ENCODE measurements at regions not wholly inside any gene's neighbourhood (a gene's known extent, or its start where the extent isn't known, plus 50 kb on each side); places are given as distances from the start of the nearest gene placed in this dataset.

DNA sequence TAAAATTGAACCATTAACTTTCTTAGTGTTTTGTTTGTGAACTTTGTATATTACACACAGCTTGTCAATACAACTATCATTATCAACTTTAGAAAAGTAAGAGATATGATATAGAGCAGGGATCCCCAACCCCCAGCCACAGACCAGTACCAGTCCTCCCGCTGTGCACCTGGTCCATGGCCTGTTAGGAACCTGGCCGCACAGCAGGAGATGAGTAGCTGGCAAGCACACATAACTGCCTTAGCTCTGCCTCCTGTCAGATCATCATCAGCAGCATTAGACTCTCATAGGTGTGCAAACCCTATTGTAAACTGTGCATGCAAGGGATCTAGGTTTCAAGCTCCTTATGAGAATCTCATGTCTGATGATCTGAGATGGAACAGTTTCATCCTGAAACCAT is 491.0 kb upstream of the NXPH2 start:
- TF ChIP-seq, protein P1, sequence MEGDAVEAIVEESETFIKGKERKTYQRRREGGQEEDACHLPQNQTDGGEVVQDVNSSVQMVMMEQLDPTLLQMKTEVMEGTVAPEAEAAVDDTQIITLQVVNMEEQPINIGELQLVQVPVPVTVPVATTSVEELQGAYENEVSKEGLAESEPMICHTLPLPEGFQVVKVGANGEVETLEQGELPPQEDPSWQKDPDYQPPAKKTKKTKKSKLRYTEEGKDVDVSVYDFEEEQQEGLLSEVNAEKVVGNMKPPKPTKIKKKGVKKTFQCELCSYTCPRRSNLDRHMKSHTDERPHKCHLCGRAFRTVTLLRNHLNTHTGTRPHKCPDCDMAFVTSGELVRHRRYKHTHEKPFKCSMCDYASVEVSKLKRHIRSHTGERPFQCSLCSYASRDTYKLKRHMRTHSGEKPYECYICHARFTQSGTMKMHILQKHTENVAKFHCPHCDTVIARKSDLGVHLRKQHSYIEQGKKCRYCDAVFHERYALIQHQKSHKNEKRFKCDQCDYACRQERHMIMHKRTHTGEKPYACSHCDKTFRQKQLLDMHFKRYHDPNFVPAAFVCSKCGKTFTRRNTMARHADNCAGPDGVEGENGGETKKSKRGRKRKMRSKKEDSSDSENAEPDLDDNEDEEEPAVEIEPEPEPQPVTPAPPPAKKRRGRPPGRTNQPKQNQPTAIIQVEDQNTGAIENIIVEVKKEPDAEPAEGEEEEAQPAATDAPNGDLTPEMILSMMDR (IDR thresholded peaks at IDR 0.05): no peak
- no peak for TF ChIP-seq SIN3A (IDR thresholded peaks at IDR 0.05; ENCODE audit: borderline replicate concordance, insufficient read depth, low read depth, low read length)
- TF ChIP-seq, protein P2, sequence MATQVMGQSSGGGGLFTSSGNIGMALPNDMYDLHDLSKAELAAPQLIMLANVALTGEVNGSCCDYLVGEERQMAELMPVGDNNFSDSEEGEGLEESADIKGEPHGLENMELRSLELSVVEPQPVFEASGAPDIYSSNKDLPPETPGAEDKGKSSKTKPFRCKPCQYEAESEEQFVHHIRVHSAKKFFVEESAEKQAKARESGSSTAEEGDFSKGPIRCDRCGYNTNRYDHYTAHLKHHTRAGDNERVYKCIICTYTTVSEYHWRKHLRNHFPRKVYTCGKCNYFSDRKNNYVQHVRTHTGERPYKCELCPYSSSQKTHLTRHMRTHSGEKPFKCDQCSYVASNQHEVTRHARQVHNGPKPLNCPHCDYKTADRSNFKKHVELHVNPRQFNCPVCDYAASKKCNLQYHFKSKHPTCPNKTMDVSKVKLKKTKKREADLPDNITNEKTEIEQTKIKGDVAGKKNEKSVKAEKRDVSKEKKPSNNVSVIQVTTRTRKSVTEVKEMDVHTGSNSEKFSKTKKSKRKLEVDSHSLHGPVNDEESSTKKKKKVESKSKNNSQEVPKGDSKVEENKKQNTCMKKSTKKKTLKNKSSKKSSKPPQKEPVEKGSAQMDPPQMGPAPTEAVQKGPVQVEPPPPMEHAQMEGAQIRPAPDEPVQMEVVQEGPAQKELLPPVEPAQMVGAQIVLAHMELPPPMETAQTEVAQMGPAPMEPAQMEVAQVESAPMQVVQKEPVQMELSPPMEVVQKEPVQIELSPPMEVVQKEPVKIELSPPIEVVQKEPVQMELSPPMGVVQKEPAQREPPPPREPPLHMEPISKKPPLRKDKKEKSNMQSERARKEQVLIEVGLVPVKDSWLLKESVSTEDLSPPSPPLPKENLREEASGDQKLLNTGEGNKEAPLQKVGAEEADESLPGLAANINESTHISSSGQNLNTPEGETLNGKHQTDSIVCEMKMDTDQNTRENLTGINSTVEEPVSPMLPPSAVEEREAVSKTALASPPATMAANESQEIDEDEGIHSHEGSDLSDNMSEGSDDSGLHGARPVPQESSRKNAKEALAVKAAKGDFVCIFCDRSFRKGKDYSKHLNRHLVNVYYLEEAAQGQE (IDR thresholded peaks at IDR 0.05; ENCODE audit: insufficient read depth in 1 of 2, low read depth in 2 of 2, low read length in 1 of 2): no peak
- TF ChIP-seq POLR2AphosphoS5 (IDR thresholded peaks at IDR 0.05; ENCODE audit: low read depth, low read length): no peak
- no peak for TF ChIP-seq TCF7L2 (IDR thresholded peaks at IDR 0.05; ENCODE audit: low read depth, low read length)
